ENCODE measurements at regions not wholly inside any gene's neighbourhood (a gene's known extent, or its start where the extent isn't known, plus 50 kb on each side); places are given as distances from the start of the nearest gene placed in this dataset.

- TF ChIP-seq CTCF (IDR thresholded peaks at IDR 0.05) = no peak
- TF ChIP-seq POLR2A (IDR thresholded peaks at IDR 0.05) = no peak
Observed at GRCh38 chr5:9765419-9766140, 135.4 kb upstream of the TAS2R1 start.
